ENCODE measurements at regions not wholly inside any gene's neighbourhood (a gene's known extent, or its start where the extent isn't known, plus 50 kb on each side); places are given as distances from the start of the nearest gene placed in this dataset.
A peak's percentile ranks its signal among the peaks of the same experiment; 100 is the strongest.

DNA sequence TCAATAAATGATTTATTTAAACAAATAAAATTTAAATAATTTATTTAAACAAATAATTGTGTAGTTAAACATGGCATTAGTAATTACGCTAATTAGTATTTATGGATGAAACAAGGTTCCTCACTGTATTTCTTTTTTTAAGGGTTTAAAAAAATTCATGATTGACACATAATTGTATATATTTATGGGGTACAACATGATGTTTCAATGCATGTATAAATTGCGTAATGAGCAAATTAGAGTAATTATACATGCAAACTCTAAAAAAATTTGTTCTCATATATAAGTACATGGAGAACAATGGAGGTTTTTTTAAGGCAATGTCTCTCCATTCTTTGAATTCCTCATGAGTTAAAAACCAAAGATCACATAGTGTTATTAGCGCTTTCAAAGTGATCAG is 115.7 kb upstream of the KLF3 start:
- no peak for DNase-seq
- TF ChIP-seq, protein P1, sequence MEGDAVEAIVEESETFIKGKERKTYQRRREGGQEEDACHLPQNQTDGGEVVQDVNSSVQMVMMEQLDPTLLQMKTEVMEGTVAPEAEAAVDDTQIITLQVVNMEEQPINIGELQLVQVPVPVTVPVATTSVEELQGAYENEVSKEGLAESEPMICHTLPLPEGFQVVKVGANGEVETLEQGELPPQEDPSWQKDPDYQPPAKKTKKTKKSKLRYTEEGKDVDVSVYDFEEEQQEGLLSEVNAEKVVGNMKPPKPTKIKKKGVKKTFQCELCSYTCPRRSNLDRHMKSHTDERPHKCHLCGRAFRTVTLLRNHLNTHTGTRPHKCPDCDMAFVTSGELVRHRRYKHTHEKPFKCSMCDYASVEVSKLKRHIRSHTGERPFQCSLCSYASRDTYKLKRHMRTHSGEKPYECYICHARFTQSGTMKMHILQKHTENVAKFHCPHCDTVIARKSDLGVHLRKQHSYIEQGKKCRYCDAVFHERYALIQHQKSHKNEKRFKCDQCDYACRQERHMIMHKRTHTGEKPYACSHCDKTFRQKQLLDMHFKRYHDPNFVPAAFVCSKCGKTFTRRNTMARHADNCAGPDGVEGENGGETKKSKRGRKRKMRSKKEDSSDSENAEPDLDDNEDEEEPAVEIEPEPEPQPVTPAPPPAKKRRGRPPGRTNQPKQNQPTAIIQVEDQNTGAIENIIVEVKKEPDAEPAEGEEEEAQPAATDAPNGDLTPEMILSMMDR (IDR thresholded peaks at IDR 0.05): no peak
- Mint-ChIP-seq H3K36me3 (ENCODE audit: low read depth) (no peaks in the 10 kb centered on the region), H3K27ac (no peak overlapping the region), H3K9me3 (peaks cover 10% of the 10 kb centered on the region), H3K27me3 (ENCODE audit: low read depth, poor library complexity) (peaks cover 6% of the 10 kb centered on the region), H3K4me1 (peaks cover 5% of the 10 kb centered on the region), H3K4me3 (no peak overlapping the region)

DNA sequence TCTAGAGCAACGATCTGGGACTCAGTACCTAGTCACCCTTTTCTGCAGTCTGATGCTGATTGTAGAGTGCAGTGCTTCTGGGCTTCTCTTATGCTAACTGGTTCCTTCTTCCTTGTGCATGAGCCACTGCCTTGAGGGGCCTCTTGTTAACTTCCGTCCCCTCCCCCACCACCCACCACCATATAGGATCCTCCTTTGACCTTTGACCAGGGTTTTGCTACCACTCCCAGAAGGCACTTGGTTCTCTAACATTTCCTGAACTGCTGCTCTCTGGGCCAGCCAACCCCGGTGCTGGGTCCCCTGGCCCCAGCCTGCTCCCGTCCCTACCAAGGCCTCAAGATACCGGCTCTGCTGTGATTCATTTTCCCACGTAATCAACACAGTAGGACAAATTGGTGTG is 104.6 kb upstream of the KLF3 start:
- Mint-ChIP-seq H3K9me3 (peaks cover 29% of the 10 kb centered on the region), H3K4me1 (peaks cover 33% of the 10 kb centered on the region), H3K27ac (peak overlapping the region; percentile 32), H3K36me3 (ENCODE audit: low read depth) (peaks cover 18% of the 10 kb centered on the region), H3K4me3 (no peak overlapping the region), H3K27me3 (ENCODE audit: low read depth, poor library complexity) (peaks cover 11% of the 10 kb centered on the region)
- no peak for DNase-seq
- TF ChIP-seq, protein P1 (IDR thresholded peaks at IDR 0.05): no peak

DNA sequence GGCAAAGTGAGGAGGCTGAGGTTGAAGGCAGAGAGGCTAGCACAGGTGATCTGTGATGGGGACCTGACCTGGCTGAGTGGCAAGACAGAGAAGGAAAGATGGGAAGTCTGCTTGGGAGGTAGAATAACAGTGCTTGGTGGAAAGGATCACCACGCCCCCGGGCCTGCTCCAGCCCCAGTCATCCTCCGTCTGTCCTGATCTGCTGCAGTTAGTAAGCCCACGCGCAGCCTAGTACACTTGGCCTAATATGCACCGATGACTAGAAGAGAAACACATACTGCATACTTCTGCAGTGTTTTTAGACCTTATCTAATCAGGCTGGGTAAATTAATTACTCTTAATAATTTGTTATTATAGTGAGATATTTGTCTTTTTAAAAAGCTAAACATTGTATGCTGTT is 103.7 kb upstream of the KLF3 start:
- Mint-ChIP-seq H3K27ac (peak overlapping the region; percentile 19), H3K4me3 (no peak overlapping the region), H3K4me1 (peaks cover 33% of the 10 kb centered on the region), H3K9me3 (peaks cover 19% of the 10 kb centered on the region), H3K27me3 (ENCODE audit: low read depth, poor library complexity) (peaks cover 7% of the 10 kb centered on the region), H3K36me3 (ENCODE audit: low read depth) (peaks cover 15% of the 10 kb centered on the region)
- DNase-seq: no peak
- TF ChIP-seq, protein P1 (IDR thresholded peaks at IDR 0.05): no peak

- no peak overlapping the region for H3K4me3 Mint-ChIP-seq
- peaks cover 3% of the 10 kb centered on the region for H3K27me3 Mint-ChIP-seq (ENCODE audit: low read depth, poor library complexity)
- no peak for DNase-seq
- H3K9me3 Mint-ChIP-seq: peaks cover 13% of the 10 kb centered on the region
- peaks cover 9% of the 10 kb centered on the region for H3K36me3 Mint-ChIP-seq (ENCODE audit: low read depth)
- H3K27ac Mint-ChIP-seq: no peak overlapping the region
- H3K4me1 Mint-ChIP-seq: peaks cover 38% of the 10 kb centered on the region
- TF ChIP-seq, protein P1 (IDR thresholded peaks at IDR 0.05): no peak
Measured at GRCh38 chr4:38560768-38561558, 103.0 kb upstream of the KLF3 start.

DNA sequence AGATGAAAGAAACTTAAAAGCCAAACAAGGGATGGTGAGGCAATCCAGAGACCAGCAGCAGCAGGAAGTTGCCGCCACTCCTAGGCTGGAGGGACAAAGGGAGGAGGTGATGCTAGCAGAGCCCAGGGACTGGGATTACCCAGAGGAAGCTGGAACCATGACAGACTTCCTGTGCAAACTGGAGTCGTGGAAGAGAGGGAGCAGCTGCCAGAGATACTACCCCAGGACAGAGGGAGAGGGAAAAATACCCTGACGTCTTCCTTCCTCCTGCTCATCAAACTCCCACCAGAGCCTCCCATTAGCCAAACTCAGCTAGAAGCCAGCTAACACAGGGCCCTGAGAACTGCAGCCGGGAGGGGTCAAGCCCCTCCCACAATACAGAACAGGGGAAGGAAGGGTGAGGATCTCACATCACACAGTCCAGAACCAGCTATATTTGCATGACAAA is 101.2 kb upstream of the KLF3 start:
- Mint-ChIP-seq H3K4me3 (no peak overlapping the region), H3K36me3 (ENCODE audit: low read depth) (no peaks in the 10 kb centered on the region), H3K27ac (no peak overlapping the region), H3K27me3 (ENCODE audit: low read depth, poor library complexity) (peaks cover 3% of the 10 kb centered on the region), H3K4me1 (peaks cover 44% of the 10 kb centered on the region), H3K9me3 (no peaks in the 10 kb centered on the region)
- no peak for DNase-seq
- TF ChIP-seq, protein P1 (IDR thresholded peaks at IDR 0.05): no peak
